Neural progenitor cell (in vitro differentiated cells): ENCODE measurements at regions not wholly inside any gene's neighbourhood (a gene's known extent, or its start where the extent isn't known, plus 50 kb on each side); places are given as distances from the start of the nearest gene placed in this dataset.

Experiments
- EZH2 ChIP-seq: fragments of 200-600 bp; sonication (generic); IDR thresholded peaks from 2 replicates; pipeline ENCODE4 v1.6.1; 2017; ENCODE audit warnings: antibody characterized with exemption, mild to moderate bottlenecking, moderate library complexity
- TF ChIP-seq, protein P1 (sequence below): fragments of 200-600 bp; sonication (generic); IDR thresholded peaks from 2 replicates; pipeline ENCODE4 v1.5.1; 2017; ENCODE audit warnings: antibody characterized with exemption, mild to moderate bottlenecking

DNA sequence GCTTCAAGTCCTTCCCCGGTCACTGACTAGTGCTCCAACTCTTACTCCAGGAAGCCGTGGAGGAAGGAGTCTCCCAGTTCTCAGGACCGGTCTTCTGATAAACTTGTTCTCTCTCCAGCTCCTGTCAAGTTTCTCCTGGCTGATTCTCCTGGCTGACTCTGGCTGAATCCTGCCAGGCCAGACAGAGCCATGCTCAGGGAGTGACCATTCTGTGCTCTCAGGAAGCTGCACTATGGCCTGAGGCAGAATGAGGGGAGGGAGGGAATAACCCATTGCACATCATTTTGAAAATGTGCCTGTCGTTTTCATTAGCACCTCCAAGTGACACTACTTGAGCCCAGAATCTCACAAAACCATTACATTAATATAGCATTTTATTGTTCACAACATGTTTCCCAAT lies 80.8 kb downstream of the IFNG start:
- TF ChIP-seq, protein P1, sequence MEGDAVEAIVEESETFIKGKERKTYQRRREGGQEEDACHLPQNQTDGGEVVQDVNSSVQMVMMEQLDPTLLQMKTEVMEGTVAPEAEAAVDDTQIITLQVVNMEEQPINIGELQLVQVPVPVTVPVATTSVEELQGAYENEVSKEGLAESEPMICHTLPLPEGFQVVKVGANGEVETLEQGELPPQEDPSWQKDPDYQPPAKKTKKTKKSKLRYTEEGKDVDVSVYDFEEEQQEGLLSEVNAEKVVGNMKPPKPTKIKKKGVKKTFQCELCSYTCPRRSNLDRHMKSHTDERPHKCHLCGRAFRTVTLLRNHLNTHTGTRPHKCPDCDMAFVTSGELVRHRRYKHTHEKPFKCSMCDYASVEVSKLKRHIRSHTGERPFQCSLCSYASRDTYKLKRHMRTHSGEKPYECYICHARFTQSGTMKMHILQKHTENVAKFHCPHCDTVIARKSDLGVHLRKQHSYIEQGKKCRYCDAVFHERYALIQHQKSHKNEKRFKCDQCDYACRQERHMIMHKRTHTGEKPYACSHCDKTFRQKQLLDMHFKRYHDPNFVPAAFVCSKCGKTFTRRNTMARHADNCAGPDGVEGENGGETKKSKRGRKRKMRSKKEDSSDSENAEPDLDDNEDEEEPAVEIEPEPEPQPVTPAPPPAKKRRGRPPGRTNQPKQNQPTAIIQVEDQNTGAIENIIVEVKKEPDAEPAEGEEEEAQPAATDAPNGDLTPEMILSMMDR: no peak
- TF ChIP-seq EZH2: no peak
